ENCODE measurements at regions not wholly inside any gene's neighbourhood (a gene's known extent, or its start where the extent isn't known, plus 50 kb on each side); places are given as distances from the start of the nearest gene placed in this dataset.

- H3K4me1 Mint-ChIP-seq = no peaks in the 10 kb centered on the region
Observed at GRCh38 chr1:186616511-186616910, 63.7 kb downstream of the PTGS2 start.

More at GRCh38 chr1:186616511-186616910, 63.7 kb downstream of the PTGS2 start:
- Mint-ChIP-seq H3K36me3 (ENCODE audit: low read depth) (no peaks in the 10 kb centered on the region), H3K4me3 (no peak overlapping the region), H3K27me3 (ENCODE audit: insufficient read depth, low read depth, poor library complexity) (no peaks in the 10 kb centered on the region), H3K27ac (no peak overlapping the region), H3K9me3 (peaks cover 3% of the 10 kb centered on the region; the same call in 2 of the 3 replicates)
- no peaks in the 10 kb centered on the region for H3K27me3 ChIP-seq (ENCODE audit: insufficient read depth)
- no peaks in the 10 kb centered on the region for H3K36me3 ChIP-seq (ENCODE audit: insufficient read depth)
- H3K9me2 ChIP-seq (ENCODE audit: insufficient read depth) = no peaks in the 10 kb centered on the region
- ATAC-seq = no peak
- no peaks in the 10 kb centered on the region for H3K79me2 ChIP-seq (replicated peaks; ENCODE audit: insufficient read depth)
- no peaks in the 10 kb centered on the region for H4K20me1 ChIP-seq (replicated peaks; ENCODE audit: insufficient read depth)
- H3K4me2 ChIP-seq = no peak overlapping the region
- no peak for DNase-seq (ENCODE audit: low spot score)
- TF ChIP-seq EZH2 (IDR thresholded peaks at IDR 0.05; ENCODE audit: low read depth, unreplicated experiment) (no peak), POLR2AphosphoS5 (IDR thresholded peaks at IDR 0.05; ENCODE audit: low read depth) (no peak), NANOG (IDR thresholded peaks at IDR 0.05; ENCODE audit: borderline replicate concordance) (no peak), EZH2phosphoT487 (IDR thresholded peaks at IDR 0.05; ENCODE audit: unreplicated experiment) (no peak), JUNB (IDR thresholded peaks at IDR 0.05; ENCODE audit: unreplicated experiment) (no peak)
- TF ChIP-seq, protein P1, sequence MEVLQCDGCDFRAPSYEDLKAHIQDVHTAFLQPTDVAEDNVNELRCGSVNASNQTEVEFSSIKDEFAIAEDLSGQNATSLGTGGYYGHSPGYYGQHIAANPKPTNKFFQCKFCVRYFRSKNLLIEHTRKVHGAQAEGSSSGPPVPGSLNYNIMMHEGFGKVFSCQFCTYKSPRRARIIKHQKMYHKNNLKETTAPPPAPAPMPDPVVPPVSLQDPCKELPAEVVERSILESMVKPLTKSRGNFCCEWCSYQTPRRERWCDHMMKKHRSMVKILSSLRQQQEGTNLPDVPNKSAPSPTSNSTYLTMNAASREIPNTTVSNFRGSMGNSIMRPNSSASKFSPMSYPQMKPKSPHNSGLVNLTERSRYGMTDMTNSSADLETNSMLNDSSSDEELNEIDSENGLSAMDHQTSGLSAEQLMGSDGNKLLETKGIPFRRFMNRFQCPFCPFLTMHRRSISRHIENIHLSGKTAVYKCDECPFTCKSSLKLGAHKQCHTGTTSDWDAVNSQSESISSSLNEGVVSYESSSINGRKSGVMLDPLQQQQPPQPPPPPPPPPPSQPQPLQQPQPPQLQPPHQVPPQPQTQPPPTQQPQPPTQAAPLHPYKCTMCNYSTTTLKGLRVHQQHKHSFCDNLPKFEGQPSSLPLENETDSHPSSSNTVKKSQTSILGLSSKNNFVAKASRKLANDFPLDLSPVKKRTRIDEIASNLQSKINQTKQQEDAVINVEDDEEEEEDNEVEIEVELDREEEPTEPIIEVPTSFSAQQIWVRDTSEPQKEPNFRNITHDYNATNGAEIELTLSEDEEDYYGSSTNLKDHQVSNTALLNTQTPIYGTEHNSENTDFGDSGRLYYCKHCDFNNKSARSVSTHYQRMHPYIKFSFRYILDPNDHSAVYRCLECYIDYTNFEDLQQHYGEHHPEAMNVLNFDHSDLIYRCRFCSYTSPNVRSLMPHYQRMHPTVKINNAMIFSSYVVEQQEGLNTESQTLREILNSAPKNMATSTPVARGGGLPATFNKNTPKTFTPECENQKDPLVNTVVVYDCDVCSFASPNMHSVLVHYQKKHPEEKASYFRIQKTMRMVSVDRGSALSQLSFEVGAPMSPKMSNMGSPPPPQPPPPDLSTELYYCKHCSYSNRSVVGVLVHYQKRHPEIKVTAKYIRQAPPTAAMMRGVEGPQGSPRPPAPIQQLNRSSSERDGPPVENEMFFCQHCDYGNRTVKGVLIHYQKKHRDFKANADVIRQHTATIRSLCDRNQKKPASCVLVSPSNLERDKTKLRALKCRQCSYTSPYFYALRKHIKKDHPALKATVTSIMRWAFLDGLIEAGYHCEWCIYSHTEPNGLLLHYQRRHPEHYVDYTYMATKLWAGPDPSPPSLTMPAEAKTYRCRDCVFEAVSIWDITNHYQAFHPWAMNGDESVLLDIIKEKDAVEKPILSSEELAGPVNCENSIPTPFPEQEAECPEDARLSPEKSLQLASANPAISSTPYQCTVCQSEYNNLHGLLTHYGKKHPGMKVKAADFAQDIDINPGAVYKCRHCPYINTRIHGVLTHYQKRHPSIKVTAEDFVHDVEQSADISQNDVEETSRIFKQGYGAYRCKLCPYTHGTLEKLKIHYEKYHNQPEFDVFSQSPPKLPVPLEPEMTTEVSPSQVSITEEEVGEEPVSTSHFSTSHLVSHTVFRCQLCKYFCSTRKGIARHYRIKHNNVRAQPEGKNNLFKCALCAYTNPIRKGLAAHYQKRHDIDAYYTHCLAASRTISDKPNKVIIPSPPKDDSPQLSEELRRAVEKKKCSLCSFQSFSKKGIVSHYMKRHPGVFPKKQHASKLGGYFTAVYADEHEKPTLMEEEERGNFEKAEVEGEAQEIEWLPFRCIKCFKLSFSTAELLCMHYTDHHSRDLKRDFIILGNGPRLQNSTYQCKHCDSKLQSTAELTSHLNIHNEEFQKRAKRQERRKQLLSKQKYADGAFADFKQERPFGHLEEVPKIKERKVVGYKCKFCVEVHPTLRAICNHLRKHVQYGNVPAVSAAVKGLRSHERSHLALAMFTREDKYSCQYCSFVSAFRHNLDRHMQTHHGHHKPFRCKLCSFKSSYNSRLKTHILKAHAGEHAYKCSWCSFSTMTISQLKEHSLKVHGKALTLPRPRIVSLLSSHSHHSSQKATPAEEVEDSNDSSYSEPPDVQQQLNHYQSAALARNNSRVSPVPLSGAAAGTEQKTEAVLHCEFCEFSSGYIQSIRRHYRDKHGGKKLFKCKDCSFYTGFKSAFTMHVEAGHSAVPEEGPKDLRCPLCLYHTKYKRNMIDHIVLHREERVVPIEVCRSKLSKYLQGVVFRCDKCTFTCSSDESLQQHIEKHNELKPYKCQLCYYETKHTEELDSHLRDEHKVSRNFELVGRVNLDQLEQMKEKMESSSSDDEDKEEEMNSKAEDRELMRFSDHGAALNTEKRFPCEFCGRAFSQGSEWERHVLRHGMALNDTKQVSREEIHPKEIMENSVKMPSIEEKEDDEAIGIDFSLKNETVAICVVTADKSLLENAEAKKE (CRISPR knock-in tag; IDR thresholded peaks at IDR 0.05) = no peak
- TF ChIP-seq, protein P2, sequence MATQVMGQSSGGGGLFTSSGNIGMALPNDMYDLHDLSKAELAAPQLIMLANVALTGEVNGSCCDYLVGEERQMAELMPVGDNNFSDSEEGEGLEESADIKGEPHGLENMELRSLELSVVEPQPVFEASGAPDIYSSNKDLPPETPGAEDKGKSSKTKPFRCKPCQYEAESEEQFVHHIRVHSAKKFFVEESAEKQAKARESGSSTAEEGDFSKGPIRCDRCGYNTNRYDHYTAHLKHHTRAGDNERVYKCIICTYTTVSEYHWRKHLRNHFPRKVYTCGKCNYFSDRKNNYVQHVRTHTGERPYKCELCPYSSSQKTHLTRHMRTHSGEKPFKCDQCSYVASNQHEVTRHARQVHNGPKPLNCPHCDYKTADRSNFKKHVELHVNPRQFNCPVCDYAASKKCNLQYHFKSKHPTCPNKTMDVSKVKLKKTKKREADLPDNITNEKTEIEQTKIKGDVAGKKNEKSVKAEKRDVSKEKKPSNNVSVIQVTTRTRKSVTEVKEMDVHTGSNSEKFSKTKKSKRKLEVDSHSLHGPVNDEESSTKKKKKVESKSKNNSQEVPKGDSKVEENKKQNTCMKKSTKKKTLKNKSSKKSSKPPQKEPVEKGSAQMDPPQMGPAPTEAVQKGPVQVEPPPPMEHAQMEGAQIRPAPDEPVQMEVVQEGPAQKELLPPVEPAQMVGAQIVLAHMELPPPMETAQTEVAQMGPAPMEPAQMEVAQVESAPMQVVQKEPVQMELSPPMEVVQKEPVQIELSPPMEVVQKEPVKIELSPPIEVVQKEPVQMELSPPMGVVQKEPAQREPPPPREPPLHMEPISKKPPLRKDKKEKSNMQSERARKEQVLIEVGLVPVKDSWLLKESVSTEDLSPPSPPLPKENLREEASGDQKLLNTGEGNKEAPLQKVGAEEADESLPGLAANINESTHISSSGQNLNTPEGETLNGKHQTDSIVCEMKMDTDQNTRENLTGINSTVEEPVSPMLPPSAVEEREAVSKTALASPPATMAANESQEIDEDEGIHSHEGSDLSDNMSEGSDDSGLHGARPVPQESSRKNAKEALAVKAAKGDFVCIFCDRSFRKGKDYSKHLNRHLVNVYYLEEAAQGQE (IDR thresholded peaks at IDR 0.05; ENCODE audit: unreplicated experiment) = no peak
- TF ChIP-seq, protein P3, sequence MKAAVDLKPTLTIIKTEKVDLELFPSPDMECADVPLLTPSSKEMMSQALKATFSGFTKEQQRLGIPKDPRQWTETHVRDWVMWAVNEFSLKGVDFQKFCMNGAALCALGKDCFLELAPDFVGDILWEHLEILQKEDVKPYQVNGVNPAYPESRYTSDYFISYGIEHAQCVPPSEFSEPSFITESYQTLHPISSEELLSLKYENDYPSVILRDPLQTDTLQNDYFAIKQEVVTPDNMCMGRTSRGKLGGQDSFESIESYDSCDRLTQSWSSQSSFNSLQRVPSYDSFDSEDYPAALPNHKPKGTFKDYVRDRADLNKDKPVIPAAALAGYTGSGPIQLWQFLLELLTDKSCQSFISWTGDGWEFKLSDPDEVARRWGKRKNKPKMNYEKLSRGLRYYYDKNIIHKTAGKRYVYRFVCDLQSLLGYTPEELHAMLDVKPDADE (IDR thresholded peaks at IDR 0.05) = no peak
- no peaks in the 10 kb centered on the region for H3F3A ChIP-seq (replicated peaks; ENCODE audit: low read depth)
- no peak overlapping the region for H2AFZ ChIP-seq
- H3K4me3 ChIP-seq = no peak overlapping the region
- H3K4me1 ChIP-seq (ENCODE audit: insufficient read depth) = no peaks in the 10 kb centered on the region
- no peak overlapping the region for H3K27ac ChIP-seq (ENCODE audit: low read depth)

All from GM23338 (cell line).